GM13977 (cell line): ENCODE measurements at regions not wholly inside any gene's neighbourhood (a gene's known extent, or its start where the extent isn't known, plus 50 kb on each side); places are given as distances from the start of the nearest gene placed in this dataset.
"Not testable (repeated sequence)": the region's sequence is repeated elsewhere in the genome, so short reads cannot be mapped to it uniquely, and the experiment has no call there.

ENCODE experiments used
- DNase-seq: peaks from one replicate; pipeline ENCODE4 v3.0.0; 2012; ENCODE audit warnings: low spot score
- CTCF ChIP-seq: IDR thresholded peaks from 2 replicates; pipeline ENCODE4 v1.5.1; 2012; ENCODE audit warnings: mild to moderate bottlenecking, control low read depth; ENCODE audit not compliant: insufficient read depth; ENCODE audit errors: extremely low read depth, missing control alignments
- in situ Hi-C: fragments of 300-500 bp; cut with MboI; formaldehyde crosslinking; loops from one replicate; pipeline ENCODE4 v1.12.0; 2022; ENCODE audit warnings: low sequenced_read_pairs, low pct_unique_long_range_greater_than_20kb, mixed read lengths, inconsistent platforms; ENCODE audit not compliant: unreplicated experiment

- DNase-seq: no peak
- TF ChIP-seq CTCF: no peak
- in situ Hi-C loops: no loop called here
Measured at GRCh38 chr9:87371795-87372355, 125.8 kb upstream of the DAPK1 start.

GRCh38 chr9:87372356-87372851 lies 125.3 kb upstream of the DAPK1 start:
- DNase-seq: no peak
- no peak for TF ChIP-seq CTCF
- in situ Hi-C loops: no loop called here

GRCh38 chr9:87374023-87374919 lies 123.4 kb upstream of the DAPK1 start:
- in situ Hi-C loops: not testable (repeated sequence)
- peak; percentile 29 for DNase-seq

- no peak for TF ChIP-seq CTCF
- DNase-seq: no peak
- in situ Hi-C loops: no loop called here
Measured at GRCh38 chr9:87375397-87376073, 122.1 kb upstream of the DAPK1 start.

GRCh38 chr9:87378676-87379075 lies 119.0 kb upstream of the DAPK1 start:
- in situ Hi-C loops: no loop called here
- DNase-seq: no peak
- no peak for TF ChIP-seq CTCF

- in situ Hi-C loops: no loop called here
- no peak for TF ChIP-seq CTCF
- no peak for DNase-seq
Measured at GRCh38 chr9:87379300-87379699, 118.4 kb upstream of the DAPK1 start.
